ENCODE measurements at regions not wholly inside any gene's neighbourhood (a gene's known extent, or its start where the extent isn't known, plus 50 kb on each side); places are given as distances from the start of the nearest gene placed in this dataset.

DNA sequence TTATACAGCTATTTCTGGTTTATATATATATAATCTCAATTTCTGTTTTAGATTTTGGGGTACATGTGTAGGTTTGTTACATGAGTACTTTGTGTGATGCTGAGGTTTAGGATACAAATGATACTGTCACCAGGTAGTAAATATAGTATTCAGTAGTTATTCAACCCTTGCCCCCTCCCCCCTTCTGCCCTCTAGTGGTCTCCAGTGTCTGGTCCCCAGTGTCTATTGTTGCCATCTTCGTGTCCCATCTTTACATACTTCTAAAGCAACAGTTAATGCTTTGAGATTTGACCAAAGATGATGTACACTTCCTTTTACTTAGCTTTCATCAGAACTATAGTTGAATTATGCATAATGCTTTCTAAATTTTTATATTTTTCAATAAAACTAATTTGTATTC is 1623.4 kb upstream of the PRR20A start:
- Mint-ChIP-seq H3K9me3 (peaks cover 2 to 5% of the 10 kb centered on the region in 2 donors), H3K4me1 (ENCODE audit: low read depth) (no peaks in the 10 kb centered on the region), H3K27me3 (ENCODE audit: low read depth) (no peaks in the 10 kb centered on the region), H3K4me3 (no peak overlapping the region), H3K36me3 (ENCODE audit: insufficient read depth in 2 of 2) (peaks cover 0 to 1% of the 10 kb centered on the region in 2 donors), H3K27ac (no peak overlapping the region)
- DNase-seq (no peak), ATAC-seq (replicated peaks in 1 of 2) (no peak)

DNA sequence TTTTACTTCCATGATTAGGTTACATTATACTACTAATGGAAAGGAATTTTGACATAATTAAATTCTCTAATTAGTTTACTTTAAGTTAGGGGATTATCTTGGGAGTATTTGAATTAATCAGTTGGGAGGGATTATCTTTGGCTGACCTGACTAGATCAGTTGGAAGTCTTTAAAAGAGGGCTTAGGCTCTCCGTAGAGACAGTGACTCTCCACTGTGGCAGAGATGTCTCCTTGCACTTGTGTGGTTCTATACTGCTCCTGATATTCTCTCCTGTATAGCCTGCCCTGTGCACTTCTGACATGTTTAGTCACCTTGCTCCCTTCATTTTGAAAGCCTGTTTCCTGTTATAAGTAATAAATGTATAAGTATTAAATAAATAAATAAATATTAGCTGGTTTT is 1612.3 kb upstream of the PRR20A start:
- H3K27me3 Mint-ChIP-seq (ENCODE audit: low read depth) = no peaks in the 10 kb centered on the region
- DNase-seq (no peak), ATAC-seq (replicated peaks in 1 of 2) (no peak)
- peaks cover 2 to 10% of the 10 kb centered on the region in 2 donors for H3K9me3 Mint-ChIP-seq
- peaks cover 0 to 2% of the 10 kb centered on the region in 2 donors for H3K36me3 Mint-ChIP-seq (ENCODE audit: insufficient read depth in 2 of 2)
- H3K27ac Mint-ChIP-seq = no peak overlapping the region
- no peak overlapping the region for H3K4me3 Mint-ChIP-seq
- no peaks in the 10 kb centered on the region for H3K4me1 Mint-ChIP-seq (ENCODE audit: low read depth)

GRCh38 chr13:55534306-55534705 is 1606.4 kb upstream of the PRR20A start:
- Mint-ChIP-seq H3K27ac (no peak overlapping the region), H3K4me3 (no peak overlapping the region), H3K36me3 (ENCODE audit: insufficient read depth in 2 of 2) (no peaks in the 10 kb centered on the region), H3K9me3 (peaks cover 4 to 5% of the 10 kb centered on the region in 2 donors), H3K4me1 (ENCODE audit: low read depth) (no peaks in the 10 kb centered on the region), H3K27me3 (ENCODE audit: low read depth) (no peaks in the 10 kb centered on the region)
- no peak for DNase-seq
- no peak for ATAC-seq (replicated peaks in 1 of 2)

DNA sequence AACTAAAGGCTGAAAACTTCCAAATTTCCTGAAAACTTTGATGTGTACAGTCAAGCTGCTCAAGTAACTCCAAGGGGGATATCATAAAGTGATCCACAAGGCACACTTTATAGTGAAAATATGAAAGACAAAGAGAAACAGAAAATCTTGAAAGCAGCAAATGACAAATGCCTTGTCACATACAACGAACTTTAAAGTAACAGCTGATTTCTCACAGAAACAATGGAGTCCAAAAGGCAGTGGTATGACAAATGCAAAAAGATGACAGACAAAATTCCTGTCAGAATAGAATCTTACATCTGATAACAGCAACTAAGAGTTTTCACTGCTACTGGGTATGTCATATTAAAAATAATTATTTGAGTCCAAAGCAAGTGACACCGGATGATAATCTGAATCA is 1602.3 kb upstream of the PRR20A start:
- Mint-ChIP-seq H3K36me3 (ENCODE audit: insufficient read depth in 2 of 2) (no peaks in the 10 kb centered on the region), H3K4me3 (no peak overlapping the region), H3K27ac (no peak overlapping the region), H3K27me3 (ENCODE audit: low read depth) (no peaks in the 10 kb centered on the region), H3K9me3 (peaks cover 2 to 9% of the 10 kb centered on the region in 2 donors), H3K4me1 (ENCODE audit: low read depth) (no peaks in the 10 kb centered on the region)
- ATAC-seq (replicated peaks in 1 of 2) (no peak), DNase-seq (no peak)

DNA sequence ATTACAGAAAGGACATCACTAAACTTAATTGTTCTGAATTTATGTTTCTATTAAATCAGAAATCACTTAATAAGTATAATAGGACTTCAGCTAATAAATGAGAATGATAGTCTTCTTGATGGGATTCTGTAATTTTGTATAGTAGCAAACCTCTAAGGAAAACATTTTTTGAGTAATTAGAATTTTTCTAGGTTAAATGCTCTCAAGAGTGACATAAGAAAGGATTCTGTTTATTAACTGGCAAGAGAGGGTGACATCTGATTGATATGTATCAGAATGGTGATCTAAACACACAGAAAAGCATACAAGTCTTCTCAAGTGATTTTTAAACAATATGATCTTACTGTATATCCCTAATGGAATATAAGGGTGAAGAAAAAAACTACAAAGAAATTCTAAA is 1597.7 kb upstream of the PRR20A start:
- no peak overlapping the region for H3K27ac Mint-ChIP-seq
- H3K9me3 Mint-ChIP-seq = peaks cover 2 to 8% of the 10 kb centered on the region in 2 donors
- no peak overlapping the region for H3K4me3 Mint-ChIP-seq
- H3K27me3 Mint-ChIP-seq (ENCODE audit: low read depth) = no peaks in the 10 kb centered on the region
- ATAC-seq (replicated peaks in 1 of 2) (no peak), DNase-seq (no peak)
- no peaks in the 10 kb centered on the region for H3K36me3 Mint-ChIP-seq (ENCODE audit: insufficient read depth in 2 of 2)
- no peaks in the 10 kb centered on the region for H3K4me1 Mint-ChIP-seq (ENCODE audit: low read depth)

GRCh38 chr13:55550624-55551023 is 1590.1 kb upstream of the PRR20A start:
- ATAC-seq (replicated peaks in 1 of 2) = no peak
- peaks cover 0 to 3% of the 10 kb centered on the region in 2 donors for H3K36me3 Mint-ChIP-seq (ENCODE audit: insufficient read depth in 2 of 2)
- no peak for DNase-seq
- H3K27me3 Mint-ChIP-seq (ENCODE audit: low read depth) = no peaks in the 10 kb centered on the region
- no peaks in the 10 kb centered on the region for H3K4me1 Mint-ChIP-seq (ENCODE audit: low read depth)
- H3K27ac Mint-ChIP-seq = no peak overlapping the region
- H3K4me3 Mint-ChIP-seq = no peak overlapping the region
- H3K9me3 Mint-ChIP-seq = peaks cover 2 to 15% of the 10 kb centered on the region in 2 donors

DNA sequence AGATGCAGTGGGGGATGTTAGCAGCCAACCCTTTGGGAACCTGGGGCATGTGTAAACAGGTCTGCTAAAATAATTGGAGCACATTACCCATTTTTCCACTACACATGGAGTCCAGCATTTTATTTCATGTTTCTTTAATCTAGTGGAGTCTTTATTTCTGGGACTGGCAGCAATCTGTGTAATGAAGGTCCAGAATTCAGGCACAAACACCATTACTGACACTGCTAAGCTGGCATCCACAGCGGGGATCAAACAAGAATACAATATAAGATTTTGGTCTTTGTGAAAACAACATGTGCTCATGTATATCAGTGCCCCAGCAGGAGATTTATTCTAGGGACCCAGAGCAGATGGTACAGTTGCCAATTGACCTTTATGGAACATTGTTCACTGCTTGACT is 1587.0 kb upstream of the PRR20A start:
- H3K27ac Mint-ChIP-seq = no peak overlapping the region
- H3K9me3 Mint-ChIP-seq = peaks cover 7 to 16% of the 10 kb centered on the region in 2 donors
- ATAC-seq (replicated peaks in 1 of 2) = no peak
- H3K36me3 Mint-ChIP-seq (ENCODE audit: insufficient read depth in 2 of 2) = peaks cover 3 to 6% of the 10 kb centered on the region in 2 donors
- H3K4me3 Mint-ChIP-seq = no peak overlapping the region
- no peaks in the 10 kb centered on the region for H3K27me3 Mint-ChIP-seq (ENCODE audit: low read depth)
- DNase-seq = no peak
- no peaks in the 10 kb centered on the region for H3K4me1 Mint-ChIP-seq (ENCODE audit: low read depth)

- no peak overlapping the region for H3K4me3 Mint-ChIP-seq
- no peaks in the 10 kb centered on the region for H3K27me3 Mint-ChIP-seq (ENCODE audit: low read depth)
- peaks cover 7 to 16% of the 10 kb centered on the region in 2 donors for H3K9me3 Mint-ChIP-seq
- H3K36me3 Mint-ChIP-seq (ENCODE audit: insufficient read depth in 2 of 2) = peaks cover 3 to 6% of the 10 kb centered on the region in 2 donors
- DNase-seq = no peak
- H3K4me1 Mint-ChIP-seq (ENCODE audit: low read depth) = no peaks in the 10 kb centered on the region
- H3K27ac Mint-ChIP-seq = no peak overlapping the region
- ATAC-seq (replicated peaks in 1 of 2) = no peak
Observed at GRCh38 chr13:55554741-55555140, 1586.0 kb upstream of the PRR20A start.

DNA sequence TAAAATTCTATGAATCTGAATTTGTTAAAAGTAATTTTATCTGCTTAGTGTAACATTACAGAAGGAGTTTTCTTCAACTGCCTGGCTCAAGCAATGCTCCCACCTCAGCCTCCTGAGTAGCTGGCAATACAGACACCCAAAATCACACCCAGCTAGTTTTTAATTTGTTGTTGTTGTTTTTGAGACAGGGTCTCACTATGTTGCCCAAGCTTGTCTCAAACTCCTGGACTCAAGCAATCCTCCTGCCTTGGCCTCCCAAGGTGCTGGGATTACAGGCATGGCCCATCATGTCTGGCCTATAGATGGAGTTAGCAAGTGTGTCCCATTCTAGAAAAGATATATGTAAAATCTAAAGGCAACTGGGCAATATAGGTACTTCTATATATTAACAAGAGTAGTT is 1580.4 kb upstream of the PRR20A start:
- DNase-seq (no peak), ATAC-seq (replicated peaks in 1 of 2) (no peak)
- Mint-ChIP-seq H3K27me3 (ENCODE audit: low read depth) (no peaks in the 10 kb centered on the region), H3K4me3 (no peak overlapping the region), H3K9me3 (peaks cover 6 to 7% of the 10 kb centered on the region in 2 donors), H3K4me1 (ENCODE audit: low read depth) (no peaks in the 10 kb centered on the region), H3K27ac (no peak overlapping the region), H3K36me3 (ENCODE audit: insufficient read depth in 2 of 2) (peaks cover 0 to 8% of the 10 kb centered on the region in 2 donors)

GRCh38 chr13:55563267-55563666 is 1577.5 kb upstream of the PRR20A start:
- Mint-ChIP-seq H3K27me3 (ENCODE audit: low read depth) (no peaks in the 10 kb centered on the region), H3K4me1 (ENCODE audit: low read depth) (no peaks in the 10 kb centered on the region), H3K9me3 (peaks cover 3 to 6% of the 10 kb centered on the region in 2 donors), H3K27ac (no peak overlapping the region), H3K36me3 (ENCODE audit: insufficient read depth in 2 of 2) (peaks cover 0 to 2% of the 10 kb centered on the region in 2 donors), H3K4me3 (no peak overlapping the region)
- no peak for DNase-seq
- ATAC-seq (replicated peaks in 1 of 2) = no peak

GRCh38 chr13:55566334-55566733 is 1574.4 kb upstream of the PRR20A start:
- Mint-ChIP-seq H3K27me3 (ENCODE audit: low read depth) (no peaks in the 10 kb centered on the region), H3K9me3 (peaks cover 3 to 10% of the 10 kb centered on the region in 2 donors), H3K4me3 (no peak overlapping the region), H3K27ac (no peak overlapping the region), H3K36me3 (ENCODE audit: insufficient read depth in 2 of 2) (peaks cover 0 to 1% of the 10 kb centered on the region in 2 donors), H3K4me1 (ENCODE audit: low read depth) (no peaks in the 10 kb centered on the region)
- ATAC-seq (replicated peaks in 1 of 2) = no peak
- DNase-seq = no peak

GRCh38 chr13:55566779-55567178 is 1573.9 kb upstream of the PRR20A start:
- no peak for DNase-seq

GRCh38 chr13:55567721-55568625 is 1572.7 kb upstream of the PRR20A start:
- Mint-ChIP-seq H3K9me3 (peaks cover 3 to 10% of the 10 kb centered on the region in 2 donors), H3K4me1 (ENCODE audit: low read depth) (no peaks in the 10 kb centered on the region), H3K4me3 (no peak overlapping the region), H3K36me3 (ENCODE audit: insufficient read depth in 2 of 2) (peaks cover 0 to 1% of the 10 kb centered on the region in 2 donors), H3K27me3 (ENCODE audit: low read depth) (no peaks in the 10 kb centered on the region), H3K27ac (no peak overlapping the region)
- DNase-seq = no peak
- ATAC-seq (replicated peaks in 1 of 2) = no peak

More at GRCh38 chr13:55566779-55567178, 1573.9 kb upstream of the PRR20A start:
- no peaks in the 10 kb centered on the region for H3K4me1 Mint-ChIP-seq (ENCODE audit: low read depth)
- H3K27me3 Mint-ChIP-seq (ENCODE audit: low read depth) = no peaks in the 10 kb centered on the region
- no peak for ATAC-seq (replicated peaks in 1 of 2)
- H3K36me3 Mint-ChIP-seq (ENCODE audit: insufficient read depth in 2 of 2) = peaks cover 0 to 1% of the 10 kb centered on the region in 2 donors
- no peak overlapping the region for H3K4me3 Mint-ChIP-seq
- H3K27ac Mint-ChIP-seq = no peak overlapping the region
- peaks cover 3 to 10% of the 10 kb centered on the region in 2 donors for H3K9me3 Mint-ChIP-seq
